ENCODE measurements at regions not wholly inside any gene's neighbourhood (a gene's known extent, or its start where the extent isn't known, plus 50 kb on each side); places are given as distances from the start of the nearest gene placed in this dataset.
"Not testable (repeated sequence)": the region's sequence is repeated elsewhere in the genome, so short reads cannot be mapped to it uniquely, and the experiment has no call there.

DNA sequence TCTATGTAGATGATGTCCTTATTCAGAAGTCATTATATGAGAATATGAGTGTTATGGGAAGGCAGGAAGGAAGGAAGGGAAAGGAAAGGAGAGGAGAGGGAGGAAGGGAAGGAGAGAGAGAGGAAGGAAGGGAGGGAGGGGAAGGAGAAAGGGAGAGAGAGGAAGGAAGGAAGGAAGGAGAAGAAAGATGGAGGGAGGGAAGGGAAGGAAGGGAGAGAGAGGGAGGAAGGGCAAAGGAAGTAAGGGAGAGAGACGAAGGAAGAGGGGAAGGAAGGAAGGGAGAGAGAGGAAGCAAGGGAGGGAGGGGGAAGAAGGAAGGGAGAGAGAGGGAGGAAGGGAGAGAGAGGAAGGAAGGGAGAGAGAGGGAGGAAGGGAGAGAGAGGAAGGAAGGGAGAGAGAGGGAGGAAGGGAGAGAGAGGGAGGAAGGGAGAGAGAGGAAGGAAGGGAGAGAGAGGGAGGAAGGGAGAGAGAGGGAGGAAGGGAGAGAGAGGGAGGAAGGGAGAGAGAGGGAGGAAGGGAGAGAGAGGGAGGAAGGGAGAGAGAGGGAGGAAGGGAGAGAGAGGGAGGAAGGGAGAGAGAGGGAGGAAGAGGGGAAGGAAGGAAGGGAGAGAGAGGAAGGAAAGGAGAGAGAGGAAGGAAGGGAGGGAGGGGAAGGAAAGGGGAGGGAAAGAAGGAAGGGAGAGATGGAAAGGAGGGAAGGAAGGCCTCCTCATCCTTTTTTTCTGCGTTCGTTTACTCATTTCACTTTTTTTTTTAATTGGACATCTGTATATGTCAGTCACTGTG lies 103.0 kb upstream of the RBFOX1 start:
- TF ChIP-seq TOX (CRISPR knock-in tag; IDR thresholded peaks at IDR 0.05; ENCODE audit: borderline replicate concordance); ZFP3 (CRISPR knock-in tag; IDR thresholded peaks at IDR 0.05); ESRRG (CRISPR knock-in tag; IDR thresholded peaks at IDR 0.05); ZFP30 (CRISPR knock-in tag; IDR thresholded peaks at IDR 0.05); ISL1 (CRISPR knock-in tag; IDR thresholded peaks at IDR 0.05); GLIS3 (CRISPR knock-in tag; IDR thresholded peaks at IDR 0.05); OSR1 (CRISPR knock-in tag; IDR thresholded peaks at IDR 0.05); PPARA (CRISPR knock-in tag; IDR thresholded peaks at IDR 0.05; ENCODE audit: borderline replicate concordance); TCF4 (CRISPR knock-in tag; IDR thresholded peaks at IDR 0.05; ENCODE audit: borderline replicate concordance); ZNF70 (CRISPR knock-in tag; IDR thresholded peaks at IDR 0.05); ZC3H10 (CRISPR knock-in tag; IDR thresholded peaks at IDR 0.05): not testable (repeated sequence)
- TF ChIP-seq, protein P1, sequence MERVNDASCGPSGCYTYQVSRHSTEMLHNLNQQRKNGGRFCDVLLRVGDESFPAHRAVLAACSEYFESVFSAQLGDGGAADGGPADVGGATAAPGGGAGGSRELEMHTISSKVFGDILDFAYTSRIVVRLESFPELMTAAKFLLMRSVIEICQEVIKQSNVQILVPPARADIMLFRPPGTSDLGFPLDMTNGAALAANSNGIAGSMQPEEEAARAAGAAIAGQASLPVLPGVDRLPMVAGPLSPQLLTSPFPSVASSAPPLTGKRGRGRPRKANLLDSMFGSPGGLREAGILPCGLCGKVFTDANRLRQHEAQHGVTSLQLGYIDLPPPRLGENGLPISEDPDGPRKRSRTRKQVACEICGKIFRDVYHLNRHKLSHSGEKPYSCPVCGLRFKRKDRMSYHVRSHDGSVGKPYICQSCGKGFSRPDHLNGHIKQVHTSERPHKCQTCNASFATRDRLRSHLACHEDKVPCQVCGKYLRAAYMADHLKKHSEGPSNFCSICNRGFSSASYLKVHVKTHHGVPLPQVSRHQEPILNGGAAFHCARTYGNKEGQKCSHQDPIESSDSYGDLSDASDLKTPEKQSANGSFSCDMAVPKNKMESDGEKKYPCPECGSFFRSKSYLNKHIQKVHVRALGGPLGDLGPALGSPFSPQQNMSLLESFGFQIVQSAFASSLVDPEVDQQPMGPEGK (CRISPR knock-in tag; IDR thresholded peaks at IDR 0.05; ENCODE audit: borderline replicate concordance): not testable (repeated sequence)
- TF ChIP-seq, protein P2, sequence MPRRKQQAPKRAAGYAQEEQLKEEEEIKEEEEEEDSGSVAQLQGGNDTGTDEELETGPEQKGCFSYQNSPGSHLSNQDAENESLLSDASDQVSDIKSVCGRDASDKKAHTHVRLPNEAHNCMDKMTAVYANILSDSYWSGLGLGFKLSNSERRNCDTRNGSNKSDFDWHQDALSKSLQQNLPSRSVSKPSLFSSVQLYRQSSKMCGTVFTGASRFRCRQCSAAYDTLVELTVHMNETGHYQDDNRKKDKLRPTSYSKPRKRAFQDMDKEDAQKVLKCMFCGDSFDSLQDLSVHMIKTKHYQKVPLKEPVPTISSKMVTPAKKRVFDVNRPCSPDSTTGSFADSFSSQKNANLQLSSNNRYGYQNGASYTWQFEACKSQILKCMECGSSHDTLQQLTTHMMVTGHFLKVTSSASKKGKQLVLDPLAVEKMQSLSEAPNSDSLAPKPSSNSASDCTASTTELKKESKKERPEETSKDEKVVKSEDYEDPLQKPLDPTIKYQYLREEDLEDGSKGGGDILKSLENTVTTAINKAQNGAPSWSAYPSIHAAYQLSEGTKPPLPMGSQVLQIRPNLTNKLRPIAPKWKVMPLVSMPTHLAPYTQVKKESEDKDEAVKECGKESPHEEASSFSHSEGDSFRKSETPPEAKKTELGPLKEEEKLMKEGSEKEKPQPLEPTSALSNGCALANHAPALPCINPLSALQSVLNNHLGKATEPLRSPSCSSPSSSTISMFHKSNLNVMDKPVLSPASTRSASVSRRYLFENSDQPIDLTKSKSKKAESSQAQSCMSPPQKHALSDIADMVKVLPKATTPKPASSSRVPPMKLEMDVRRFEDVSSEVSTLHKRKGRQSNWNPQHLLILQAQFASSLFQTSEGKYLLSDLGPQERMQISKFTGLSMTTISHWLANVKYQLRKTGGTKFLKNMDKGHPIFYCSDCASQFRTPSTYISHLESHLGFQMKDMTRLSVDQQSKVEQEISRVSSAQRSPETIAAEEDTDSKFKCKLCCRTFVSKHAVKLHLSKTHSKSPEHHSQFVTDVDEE (CRISPR knock-in tag; IDR thresholded peaks at IDR 0.05): not testable (repeated sequence)
- TF ChIP-seq, protein P3, sequence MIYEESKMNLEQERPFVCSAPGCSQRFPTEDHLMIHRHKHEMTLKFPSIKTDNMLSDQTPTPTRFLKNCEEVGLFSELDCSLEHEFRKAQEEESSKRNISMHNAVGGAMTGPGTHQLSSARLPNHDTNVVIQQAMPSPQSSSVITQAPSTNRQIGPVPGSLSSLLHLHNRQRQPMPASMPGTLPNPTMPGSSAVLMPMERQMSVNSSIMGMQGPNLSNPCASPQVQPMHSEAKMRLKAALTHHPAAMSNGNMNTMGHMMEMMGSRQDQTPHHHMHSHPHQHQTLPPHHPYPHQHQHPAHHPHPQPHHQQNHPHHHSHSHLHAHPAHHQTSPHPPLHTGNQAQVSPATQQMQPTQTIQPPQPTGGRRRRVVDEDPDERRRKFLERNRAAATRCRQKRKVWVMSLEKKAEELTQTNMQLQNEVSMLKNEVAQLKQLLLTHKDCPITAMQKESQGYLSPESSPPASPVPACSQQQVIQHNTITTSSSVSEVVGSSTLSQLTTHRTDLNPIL (CRISPR knock-in tag; IDR thresholded peaks at IDR 0.05; ENCODE audit: low read depth): not testable (repeated sequence)

All from SK-N-SH treated with all-trans-retinoic acid at 6 μM for 48 hours (cell line).